ENCODE measurements at regions not wholly inside any gene's neighbourhood (a gene's known extent, or its start where the extent isn't known, plus 50 kb on each side); places are given as distances from the start of the nearest gene placed in this dataset.
A peak's percentile ranks its signal among the peaks of the same experiment; 100 is the strongest.

GRCh38 chr6:27807441-27808241 is 104.6 kb downstream of the OR2B2 start (continued):
- TF ChIP-seq NFE2 (CRISPR knock-in tag; IDR thresholded peaks at IDR 0.05) (peak; percentile 36; the same call in 1 of the 2 replicates), ZKSCAN8 (CRISPR knock-in tag; IDR thresholded peaks at IDR 0.05; ENCODE audit: borderline replicate concordance) (0 out of 2 replicates have a peak, but pooled peaks have one; percentile 23), BCL3 (CRISPR knock-in tag; IDR thresholded peaks at IDR 0.05) (peak; percentile 64; the same call in 1 of the 2 replicates), POLR2A (IDR thresholded peaks at IDR 0.05; ENCODE audit: insufficient read depth in 1 of 2, low read depth in 2 of 2, low read length in 2 of 2) (peak in 1 of 2 experiments; percentile 77), TARDBP (CRISPR knock-in tag; IDR thresholded peaks at IDR 0.05) (peak; percentile 53; the same call in 1 of the 2 replicates), SRY (CRISPR knock-in tag; IDR thresholded peaks at IDR 0.05) (peak; percentile 49; the same call in 1 of the 2 replicates), FOXC1 (CRISPR knock-in tag; IDR thresholded peaks at IDR 0.05; ENCODE audit: borderline replicate concordance) (0 out of 2 replicates have a peak, but pooled peaks have one; percentile 16), SALL1 (CRISPR knock-in tag; IDR thresholded peaks at IDR 0.05) (peak; percentile 76), MYC (CRISPR knock-in tag; IDR thresholded peaks at IDR 0.05; ENCODE audit: borderline replicate concordance) (peak; percentile 87), ZNF607 (CRISPR knock-in tag; IDR thresholded peaks at IDR 0.05; ENCODE audit: borderline replicate concordance) (peak; percentile 38; the same call in 1 of the 2 replicates), KDM5B (CRISPR knock-in tag; IDR thresholded peaks at IDR 0.05; ENCODE audit: borderline replicate concordance) (peak; percentile 61; the same call in 1 of the 2 replicates), ZNF414 (CRISPR knock-in tag; IDR thresholded peaks at IDR 0.05) (0 out of 2 replicates have a peak, but pooled peaks have one; percentile 2), SP5 (CRISPR knock-in tag; IDR thresholded peaks at IDR 0.05; ENCODE audit: borderline replicate concordance, low read depth) (peak; percentile 23; the same call in 1 of the 2 replicates), THAP7 (CRISPR knock-in tag; IDR thresholded peaks at IDR 0.05) (peak; percentile 77; the same call in 1 of the 2 replicates), NCOA2 (CRISPR knock-in tag; IDR thresholded peaks at IDR 0.05) (peak; percentile 55; the same call in 1 of the 2 replicates), HES4 (CRISPR knock-in tag; IDR thresholded peaks at IDR 0.05; ENCODE audit: borderline replicate concordance) (0 out of 2 replicates have a peak, but pooled peaks have one; percentile 22), BRF2 (CRISPR knock-in tag; IDR thresholded peaks at IDR 0.05) (0 out of 2 replicates have a peak, but pooled peaks have one; percentile 27), ZNF580 (CRISPR knock-in tag; IDR thresholded peaks at IDR 0.05; ENCODE audit: borderline replicate concordance, low read depth) (peak; percentile 48; the same call in 1 of the 2 replicates), MXD3 (CRISPR knock-in tag; IDR thresholded peaks at IDR 0.05) (peak; percentile 63; the same call in 1 of the 2 replicates), TFDP1 (CRISPR knock-in tag; IDR thresholded peaks at IDR 0.05; ENCODE audit: borderline replicate concordance) (peak; percentile 97), YY1 (IDR thresholded peaks at IDR 0.05; ENCODE audit: insufficient read depth, insufficient replicate concordance, low read depth, low read length) (peak; percentile 10), YEATS4 (CRISPR knock-in tag; IDR thresholded peaks at IDR 0.05; ENCODE audit: borderline replicate concordance) (peak; percentile 5; the same call in 1 of the 2 replicates)

Measured in HepG2 (cell line).